ENCODE measurements at regions not wholly inside any gene's neighbourhood (a gene's known extent, or its start where the extent isn't known, plus 50 kb on each side); places are given as distances from the start of the nearest gene placed in this dataset.
"Not testable (repeated sequence)": the region's sequence is repeated elsewhere in the genome, so short reads cannot be mapped to it uniquely, and the experiment has no call there.

DNA sequence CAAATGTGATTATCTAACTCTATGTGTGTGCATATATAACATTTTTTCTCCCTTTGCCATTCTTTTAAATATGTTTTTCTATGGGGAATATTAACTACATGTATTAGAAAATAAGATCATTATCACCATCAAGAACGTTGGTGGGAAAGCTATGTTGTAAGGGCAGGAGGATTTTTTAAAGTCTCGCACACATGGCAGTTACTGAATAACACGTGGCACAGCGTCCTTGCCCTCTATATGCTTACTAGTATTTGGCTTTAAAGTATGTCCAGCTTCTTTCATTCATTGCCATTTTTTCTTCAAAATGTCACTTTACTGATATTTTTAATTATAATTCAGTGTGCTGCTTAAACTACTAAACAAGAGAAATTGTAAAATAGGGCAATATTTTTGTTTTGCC is 944.3 kb downstream of the SOCS6 start (continued):
- no peak for TF ChIP-seq TEAD1 (CRISPR knock-in tag; IDR thresholded peaks at IDR 0.05)
- no peak for TF ChIP-seq ESRRA (CRISPR knock-in tag; IDR thresholded peaks at IDR 0.05; ENCODE audit: borderline replicate concordance)
- no peak for TF ChIP-seq ETV6 (CRISPR knock-in tag; IDR thresholded peaks at IDR 0.05)
- TF ChIP-seq, protein P1, sequence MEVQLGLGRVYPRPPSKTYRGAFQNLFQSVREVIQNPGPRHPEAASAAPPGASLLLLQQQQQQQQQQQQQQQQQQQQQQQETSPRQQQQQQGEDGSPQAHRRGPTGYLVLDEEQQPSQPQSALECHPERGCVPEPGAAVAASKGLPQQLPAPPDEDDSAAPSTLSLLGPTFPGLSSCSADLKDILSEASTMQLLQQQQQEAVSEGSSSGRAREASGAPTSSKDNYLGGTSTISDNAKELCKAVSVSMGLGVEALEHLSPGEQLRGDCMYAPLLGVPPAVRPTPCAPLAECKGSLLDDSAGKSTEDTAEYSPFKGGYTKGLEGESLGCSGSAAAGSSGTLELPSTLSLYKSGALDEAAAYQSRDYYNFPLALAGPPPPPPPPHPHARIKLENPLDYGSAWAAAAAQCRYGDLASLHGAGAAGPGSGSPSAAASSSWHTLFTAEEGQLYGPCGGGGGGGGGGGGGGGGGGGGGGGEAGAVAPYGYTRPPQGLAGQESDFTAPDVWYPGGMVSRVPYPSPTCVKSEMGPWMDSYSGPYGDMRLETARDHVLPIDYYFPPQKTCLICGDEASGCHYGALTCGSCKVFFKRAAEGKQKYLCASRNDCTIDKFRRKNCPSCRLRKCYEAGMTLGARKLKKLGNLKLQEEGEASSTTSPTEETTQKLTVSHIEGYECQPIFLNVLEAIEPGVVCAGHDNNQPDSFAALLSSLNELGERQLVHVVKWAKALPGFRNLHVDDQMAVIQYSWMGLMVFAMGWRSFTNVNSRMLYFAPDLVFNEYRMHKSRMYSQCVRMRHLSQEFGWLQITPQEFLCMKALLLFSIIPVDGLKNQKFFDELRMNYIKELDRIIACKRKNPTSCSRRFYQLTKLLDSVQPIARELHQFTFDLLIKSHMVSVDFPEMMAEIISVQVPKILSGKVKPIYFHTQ (CRISPR knock-in tag; IDR thresholded peaks at IDR 0.05) = no peak
- no peak for TF ChIP-seq NR1H2 (CRISPR knock-in tag; IDR thresholded peaks at IDR 0.05)

GRCh38 chr18:71223486-71223885 is 934.6 kb downstream of the SOCS6 start:
- no peaks in the 10 kb centered on the region for H3K4me1 Mint-ChIP-seq
- no peak overlapping the region for H3K27ac Mint-ChIP-seq
- peaks cover 84% of the 10 kb centered on the region for H3K9me3 Mint-ChIP-seq
- H3K27me3 Mint-ChIP-seq (ENCODE audit: low read depth) = no peaks in the 10 kb centered on the region; the same call in 1 of the 2 replicates
- no peak for ATAC-seq
- CTCF ChIA-PET = no interaction called here
- peaks cover 76% of the 10 kb centered on the region for H3K36me3 Mint-ChIP-seq
- H3K4me3 Mint-ChIP-seq = no peak overlapping the region
- POLR2A ChIA-PET = no interaction called here
- no peak for DNase-seq (ENCODE audit: low spot score)
- TF ChIP-seq, protein P2, sequence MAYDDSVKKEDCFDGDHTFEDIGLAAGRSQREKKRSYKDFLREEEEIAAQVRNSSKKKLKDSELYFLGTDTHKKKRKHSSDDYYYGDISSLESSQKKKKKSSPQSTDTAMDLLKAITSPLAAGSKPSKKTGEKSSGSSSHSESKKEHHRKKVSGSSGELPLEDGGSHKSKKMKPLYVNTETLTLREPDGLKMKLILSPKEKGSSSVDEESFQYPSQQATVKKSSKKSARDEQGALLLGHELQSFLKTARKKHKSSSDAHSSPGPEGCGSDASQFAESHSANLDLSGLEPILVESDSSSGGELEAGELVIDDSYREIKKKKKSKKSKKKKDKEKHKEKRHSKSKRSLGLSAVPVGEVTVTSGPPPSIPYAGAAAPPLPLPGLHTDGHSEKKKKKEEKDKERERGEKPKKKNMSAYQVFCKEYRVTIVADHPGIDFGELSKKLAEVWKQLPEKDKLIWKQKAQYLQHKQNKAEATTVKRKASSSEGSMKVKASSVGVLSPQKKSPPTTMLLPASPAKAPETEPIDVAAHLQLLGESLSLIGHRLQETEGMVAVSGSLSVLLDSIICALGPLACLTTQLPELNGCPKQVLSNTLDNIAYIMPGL (CRISPR knock-in tag; IDR thresholded peaks at IDR 0.05) = no peak
- TF ChIP-seq TEAD4 (CRISPR knock-in tag; IDR thresholded peaks at IDR 0.05) = no peak

DNA sequence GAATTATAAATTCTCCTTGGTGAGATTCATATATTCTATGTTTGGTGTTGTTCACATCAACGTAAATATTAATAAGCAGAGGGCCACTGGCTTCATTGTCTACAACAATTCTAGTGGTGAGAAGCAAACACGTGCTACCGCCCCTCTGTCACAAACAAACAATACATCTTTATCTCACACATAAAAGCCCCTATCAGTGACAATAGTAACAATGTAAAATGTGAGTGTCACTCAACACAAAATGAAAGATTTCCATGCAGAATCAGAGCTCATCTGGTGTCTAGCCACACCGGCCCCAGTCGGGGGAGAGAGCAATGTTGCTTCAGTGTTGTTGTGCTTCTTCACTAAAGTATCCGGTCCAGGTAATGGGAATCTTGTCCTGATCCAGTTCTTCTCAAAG is 932.6 kb downstream of the SOCS6 start:
- CTCF ChIA-PET = no interaction called here
- H3K4me3 Mint-ChIP-seq = no peak overlapping the region

DNA sequence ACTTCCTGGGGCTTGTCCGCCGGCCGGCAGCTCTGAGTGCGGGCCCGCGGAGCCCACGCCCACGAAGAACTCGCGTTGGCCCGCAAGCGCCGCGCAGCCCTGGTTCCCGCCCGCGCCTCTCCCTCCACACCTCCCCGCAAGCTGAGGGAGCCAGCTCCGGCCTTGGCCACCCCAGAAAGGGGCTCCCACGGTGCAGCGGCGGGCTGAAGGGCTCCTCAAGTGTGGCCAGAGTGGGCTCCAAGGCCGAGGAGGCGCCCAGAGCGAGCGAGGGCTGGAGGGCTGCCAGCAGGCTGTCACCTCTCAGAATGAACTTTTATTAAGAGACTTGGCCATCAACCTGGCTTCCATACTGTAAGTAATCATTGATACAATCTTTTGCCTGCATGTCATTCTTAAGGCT is 923.9 kb downstream of the SOCS6 start:
- H3K27me3 Mint-ChIP-seq (ENCODE audit: low read depth); ATAC-seq; CTCF ChIA-PET; DNase-seq (ENCODE audit: low spot score); H3K4me3 Mint-ChIP-seq; H3K27ac Mint-ChIP-seq; POLR2A ChIA-PET; H3K4me1 Mint-ChIP-seq: not testable (repeated sequence)
- peaks cover 71% of the 10 kb centered on the region for H3K36me3 Mint-ChIP-seq
- H3K9me3 Mint-ChIP-seq = peaks cover 74% of the 10 kb centered on the region

More for the DNA sequence above, 932.6 kb downstream of the SOCS6 start:
- no peak for TF ChIP-seq NFE2L1 (CRISPR knock-in tag; IDR thresholded peaks at IDR 0.05)
- TF ChIP-seq JAZF1 (CRISPR knock-in tag; IDR thresholded peaks at IDR 0.05) = no peak
- TF ChIP-seq FOXK1 (CRISPR knock-in tag; IDR thresholded peaks at IDR 0.05) = no peak
- POLR2A ChIA-PET = no interaction called here
- DNase-seq (ENCODE audit: low spot score) = no peak
- peaks cover 6% of the 10 kb centered on the region; the same call in 1 of the 2 replicates for H3K27me3 Mint-ChIP-seq (ENCODE audit: low read depth)
- peaks cover 80% of the 10 kb centered on the region for H3K36me3 Mint-ChIP-seq
- H3K27ac Mint-ChIP-seq = no peak overlapping the region
- no peak for ATAC-seq
- peaks cover 88% of the 10 kb centered on the region for H3K9me3 Mint-ChIP-seq
- H3K4me1 Mint-ChIP-seq = no peaks in the 10 kb centered on the region

DNA sequence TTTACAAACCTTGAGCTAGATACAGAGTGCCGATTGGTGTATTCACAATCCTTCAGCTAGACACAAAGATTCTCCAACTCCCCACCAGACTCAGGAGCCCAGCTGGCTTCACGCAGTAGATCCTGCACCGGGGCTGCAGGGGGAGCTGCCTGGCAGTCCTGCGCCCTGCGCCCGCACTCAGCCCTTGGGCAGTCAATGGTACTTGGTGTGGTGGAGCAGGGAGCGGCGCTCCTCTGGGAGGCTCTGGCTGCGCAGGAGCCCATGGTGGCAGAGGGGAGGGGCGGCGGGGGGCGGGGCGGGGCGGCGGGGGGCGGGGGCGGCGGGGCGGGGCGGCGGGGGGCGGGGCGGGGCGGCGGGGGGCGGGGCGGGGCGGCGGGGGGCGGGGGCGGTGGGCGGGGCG is 923.4 kb downstream of the SOCS6 start:
- no peak for ATAC-seq
- Mint-ChIP-seq H3K36me3 (peaks cover 72% of the 10 kb centered on the region), H3K4me3 (no peak overlapping the region), H3K27me3 (ENCODE audit: low read depth) (peaks cover 5% of the 10 kb centered on the region), H3K4me1 (no peaks in the 10 kb centered on the region), H3K27ac (no peak overlapping the region), H3K9me3 (peaks cover 74% of the 10 kb centered on the region)
- CTCF ChIA-PET = no interaction called here
- POLR2A ChIA-PET = no interaction called here
- no peak for DNase-seq (ENCODE audit: low spot score)
- TF ChIP-seq, protein P3, sequence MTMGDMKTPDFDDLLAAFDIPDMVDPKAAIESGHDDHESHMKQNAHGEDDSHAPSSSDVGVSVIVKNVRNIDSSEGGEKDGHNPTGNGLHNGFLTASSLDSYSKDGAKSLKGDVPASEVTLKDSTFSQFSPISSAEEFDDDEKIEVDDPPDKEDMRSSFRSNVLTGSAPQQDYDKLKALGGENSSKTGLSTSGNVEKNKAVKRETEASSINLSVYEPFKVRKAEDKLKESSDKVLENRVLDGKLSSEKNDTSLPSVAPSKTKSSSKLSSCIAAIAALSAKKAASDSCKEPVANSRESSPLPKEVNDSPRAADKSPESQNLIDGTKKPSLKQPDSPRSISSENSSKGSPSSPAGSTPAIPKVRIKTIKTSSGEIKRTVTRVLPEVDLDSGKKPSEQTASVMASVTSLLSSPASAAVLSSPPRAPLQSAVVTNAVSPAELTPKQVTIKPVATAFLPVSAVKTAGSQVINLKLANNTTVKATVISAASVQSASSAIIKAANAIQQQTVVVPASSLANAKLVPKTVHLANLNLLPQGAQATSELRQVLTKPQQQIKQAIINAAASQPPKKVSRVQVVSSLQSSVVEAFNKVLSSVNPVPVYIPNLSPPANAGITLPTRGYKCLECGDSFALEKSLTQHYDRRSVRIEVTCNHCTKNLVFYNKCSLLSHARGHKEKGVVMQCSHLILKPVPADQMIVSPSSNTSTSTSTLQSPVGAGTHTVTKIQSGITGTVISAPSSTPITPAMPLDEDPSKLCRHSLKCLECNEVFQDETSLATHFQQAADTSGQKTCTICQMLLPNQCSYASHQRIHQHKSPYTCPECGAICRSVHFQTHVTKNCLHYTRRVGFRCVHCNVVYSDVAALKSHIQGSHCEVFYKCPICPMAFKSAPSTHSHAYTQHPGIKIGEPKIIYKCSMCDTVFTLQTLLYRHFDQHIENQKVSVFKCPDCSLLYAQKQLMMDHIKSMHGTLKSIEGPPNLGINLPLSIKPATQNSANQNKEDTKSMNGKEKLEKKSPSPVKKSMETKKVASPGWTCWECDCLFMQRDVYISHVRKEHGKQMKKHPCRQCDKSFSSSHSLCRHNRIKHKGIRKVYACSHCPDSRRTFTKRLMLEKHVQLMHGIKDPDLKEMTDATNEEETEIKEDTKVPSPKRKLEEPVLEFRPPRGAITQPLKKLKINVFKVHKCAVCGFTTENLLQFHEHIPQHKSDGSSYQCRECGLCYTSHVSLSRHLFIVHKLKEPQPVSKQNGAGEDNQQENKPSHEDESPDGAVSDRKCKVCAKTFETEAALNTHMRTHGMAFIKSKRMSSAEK (CRISPR knock-in tag; IDR thresholded peaks at IDR 0.05; ENCODE audit: borderline replicate concordance) = no peak
- TF ChIP-seq, protein P4, sequence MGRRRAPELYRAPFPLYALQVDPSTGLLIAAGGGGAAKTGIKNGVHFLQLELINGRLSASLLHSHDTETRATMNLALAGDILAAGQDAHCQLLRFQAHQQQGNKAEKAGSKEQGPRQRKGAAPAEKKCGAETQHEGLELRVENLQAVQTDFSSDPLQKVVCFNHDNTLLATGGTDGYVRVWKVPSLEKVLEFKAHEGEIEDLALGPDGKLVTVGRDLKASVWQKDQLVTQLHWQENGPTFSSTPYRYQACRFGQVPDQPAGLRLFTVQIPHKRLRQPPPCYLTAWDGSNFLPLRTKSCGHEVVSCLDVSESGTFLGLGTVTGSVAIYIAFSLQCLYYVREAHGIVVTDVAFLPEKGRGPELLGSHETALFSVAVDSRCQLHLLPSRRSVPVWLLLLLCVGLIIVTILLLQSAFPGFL (CRISPR knock-in tag; IDR thresholded peaks at IDR 0.05; ENCODE audit: borderline replicate concordance) = no peak
- TF ChIP-seq, protein P5, sequence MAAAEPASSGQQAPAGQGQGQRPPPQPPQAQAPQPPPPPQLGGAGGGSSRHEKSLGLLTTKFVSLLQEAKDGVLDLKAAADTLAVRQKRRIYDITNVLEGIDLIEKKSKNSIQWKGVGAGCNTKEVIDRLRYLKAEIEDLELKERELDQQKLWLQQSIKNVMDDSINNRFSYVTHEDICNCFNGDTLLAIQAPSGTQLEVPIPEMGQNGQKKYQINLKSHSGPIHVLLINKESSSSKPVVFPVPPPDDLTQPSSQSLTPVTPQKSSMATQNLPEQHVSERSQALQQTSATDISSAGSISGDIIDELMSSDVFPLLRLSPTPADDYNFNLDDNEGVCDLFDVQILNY (CRISPR knock-in tag; IDR thresholded peaks at IDR 0.05) = no peak
- no peak for TF ChIP-seq MXD4 (CRISPR knock-in tag; IDR thresholded peaks at IDR 0.05; ENCODE audit: borderline replicate concordance)
- no peak for TF ChIP-seq ETV6 (CRISPR knock-in tag; IDR thresholded peaks at IDR 0.05)
- TF ChIP-seq, protein P6, sequence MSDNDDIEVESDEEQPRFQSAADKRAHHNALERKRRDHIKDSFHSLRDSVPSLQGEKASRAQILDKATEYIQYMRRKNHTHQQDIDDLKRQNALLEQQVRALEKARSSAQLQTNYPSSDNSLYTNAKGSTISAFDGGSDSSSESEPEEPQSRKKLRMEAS (CRISPR knock-in tag; IDR thresholded peaks at IDR 0.05) = no peak
- TF ChIP-seq TEAD1 (CRISPR knock-in tag; IDR thresholded peaks at IDR 0.05) = no peak
- TF ChIP-seq JAZF1 (CRISPR knock-in tag; IDR thresholded peaks at IDR 0.05) = no peak
- no peak for TF ChIP-seq FOXP1 (CRISPR knock-in tag; IDR thresholded peaks at IDR 0.05; ENCODE audit: borderline replicate concordance)
- no peak for TF ChIP-seq RELA (CRISPR knock-in tag; IDR thresholded peaks at IDR 0.05; ENCODE audit: borderline replicate concordance)
